HEK293 (cell line): ENCODE measurements at regions not wholly inside any gene's neighbourhood (a gene's known extent, or its start where the extent isn't known, plus 50 kb on each side); places are given as distances from the start of the nearest gene placed in this dataset.

Experiments used
- CTCF ChIA-PET: fragments of 350-600 bp; formaldehyde crosslinking; extraction: SDS; loops from one replicate; lab custom pipeline; 2021; ENCODE audit warnings: antibody characterized with exemption; lab: Yijun Ruan, JAX
- POLR2A ChIA-PET: fragments of 300-600 bp; formaldehyde crosslinking; extraction: SDS; loops from one replicate; lab custom pipeline; 2020; ENCODE audit warnings: antibody characterized with exemption, inconsistent platforms; lab: Yijun Ruan, JAX
- H3K27ac ChIP-seq: fragments of 200-500 bp; sonication (Bioruptor generic); 2 replicates; pipeline ENCODE4 v1.5.1; 2014; ENCODE audit warnings: low read depth, low read length, control low read depth, inconsistent platforms; ENCODE audit errors: extremely low read depth
- H3K36me3 ChIP-seq, 2 experiments: fragments of 200-500 bp in 1 of 2; sonication (Bioruptor generic) in 1 of 2; 1 replicate in 1 of 2; 2 replicates in 1 of 2; pipeline ENCODE4 v1.5.1; 2014 to 2017; ENCODE audit warnings: inconsistent platforms in 2 of 2, low read length in 2 of 2; ENCODE audit not compliant: control insufficient read depth in 2 of 2, insufficient read depth in 1 of 2
- H3K4me1 ChIP-seq: fragments of 200-500 bp; sonication (Bioruptor generic); 2 replicates; pipeline ENCODE4 v1.5.1; 2014; ENCODE audit warnings: mild to moderate bottlenecking, low read length, inconsistent platforms; ENCODE audit not compliant: control insufficient read depth, insufficient read depth
- H3K4me3 ChIP-seq: 2 replicates; pipeline ENCODE4 v1.5.1; 2011; ENCODE audit warnings: low read depth, mild to moderate bottlenecking, control low read depth, low read length, moderate library complexity
- H3K9me3 ChIP-seq: fragments of 200-500 bp; sonication (Bioruptor generic); 2 replicates; pipeline ENCODE4 v1.5.1; 2014; ENCODE audit warnings: low read depth, low read length, inconsistent platforms; ENCODE audit not compliant: control insufficient read depth, insufficient read depth
- IKZF3 ChIP-seq: fragments of 450-650 bp; IDR thresholded peaks from 2 replicates; pipeline ENCODE4 v1.5.0; 2018; ENCODE audit warnings: missing biosample characterization, mild to moderate bottlenecking, missing genetic modification characterization, moderate library complexity
- KLF7 ChIP-seq: fragments of 450-650 bp; formaldehyde crosslinking; IDR thresholded peaks from 2 replicates; pipeline ENCODE4 v1.5.1; 2016; ENCODE audit warnings: missing biosample characterization, missing genetic modification characterization, borderline replicate concordance
- SALL2 ChIP-seq: fragments of 450-650 bp; formaldehyde crosslinking; IDR thresholded peaks from 2 replicates; pipeline ENCODE4 v1.5.0; 2017; ENCODE audit warnings: missing biosample characterization, mild to moderate bottlenecking, missing genetic modification characterization, borderline replicate concordance
- ZBTB1 ChIP-seq: fragments of 450-650 bp; formaldehyde crosslinking; IDR thresholded peaks from 2 replicates; pipeline ENCODE4 v1.5.1; 2016; ENCODE audit warnings: missing biosample characterization, missing genetic modification characterization
- ZFP69B ChIP-seq: fragments of 450-650 bp; formaldehyde crosslinking; IDR thresholded peaks from 2 replicates; pipeline ENCODE4 v1.5.1; 2016; ENCODE audit warnings: missing biosample characterization, missing genetic modification characterization
- ZIC2 ChIP-seq: fragments of 450-650 bp; formaldehyde crosslinking; IDR thresholded peaks from 2 replicates; pipeline ENCODE4 v1.5.1; 2016; ENCODE audit warnings: missing biosample characterization, missing genetic modification characterization
- ZNF155 ChIP-seq: fragments of 450-650 bp; formaldehyde crosslinking; IDR thresholded peaks from 2 replicates; pipeline ENCODE4 v1.5.1; 2016; ENCODE audit warnings: missing biosample characterization, missing genetic modification characterization
- ZNF16 ChIP-seq: fragments of 450-650 bp; formaldehyde crosslinking; IDR thresholded peaks from 2 replicates; pipeline ENCODE4 v1.5.1; 2016; ENCODE audit warnings: low read depth, missing biosample characterization, missing genetic modification characterization
- ZNF169 ChIP-seq: fragments of 450-650 bp; formaldehyde crosslinking; IDR thresholded peaks from 2 replicates; pipeline ENCODE4 v1.5.1; 2016; ENCODE audit warnings: missing biosample characterization, missing genetic modification characterization
- ZNF19 ChIP-seq: fragments of 450-650 bp; formaldehyde crosslinking; IDR thresholded peaks from 2 replicates; pipeline ENCODE4; 2016; ENCODE audit warnings: missing biosample characterization, missing genetic modification characterization, low read depth
- ZNF292 ChIP-seq: fragments of 450-650 bp; formaldehyde crosslinking; IDR thresholded peaks from 2 replicates; pipeline ENCODE4 v1.5.1; 2016; ENCODE audit warnings: low read depth, missing biosample characterization, missing genetic modification characterization, borderline replicate concordance
- ZNF433 ChIP-seq: fragments of 450-650 bp; formaldehyde crosslinking; IDR thresholded peaks from 2 replicates; pipeline ENCODE4 v1.5.1; 2016; ENCODE audit warnings: missing biosample characterization, missing genetic modification characterization, low read depth
- ZNF48 ChIP-seq: fragments of 450-650 bp; formaldehyde crosslinking; IDR thresholded peaks from 2 replicates; pipeline ENCODE4 v1.5.1; 2016; ENCODE audit warnings: missing biosample characterization, missing genetic modification characterization
- ZNF548 ChIP-seq: fragments of 450-650 bp; formaldehyde crosslinking; IDR thresholded peaks from 2 replicates; pipeline ENCODE4 v1.5.1; 2016; ENCODE audit warnings: missing biosample characterization, missing genetic modification characterization
- ZNF621 ChIP-seq: fragments of 450-650 bp; formaldehyde crosslinking; IDR thresholded peaks from 2 replicates; pipeline ENCODE4 v1.5.1; 2017; ENCODE audit warnings: missing biosample characterization, missing genetic modification characterization
- ZNF629 ChIP-seq: fragments of 450-650 bp; formaldehyde crosslinking; IDR thresholded peaks from 2 replicates; pipeline ENCODE4 v1.5.1; 2017; ENCODE audit warnings: missing biosample characterization, missing genetic modification characterization
- ZNF664 ChIP-seq: fragments of 450-650 bp; formaldehyde crosslinking; IDR thresholded peaks from 2 replicates; pipeline ENCODE4 v1.5.1; 2016; ENCODE audit warnings: missing biosample characterization, missing genetic modification characterization
- ZNF701 ChIP-seq: fragments of 450-650 bp; formaldehyde crosslinking; IDR thresholded peaks from 2 replicates; pipeline ENCODE4 v1.5.1; 2016; ENCODE audit warnings: missing biosample characterization, missing genetic modification characterization
- ZNF837 ChIP-seq: fragments of 450-650 bp; formaldehyde crosslinking; IDR thresholded peaks from 2 replicates; pipeline ENCODE4 v1.5.1; 2016; ENCODE audit warnings: missing biosample characterization, missing genetic modification characterization
- ZNF843 ChIP-seq: fragments of 450-650 bp; formaldehyde crosslinking; IDR thresholded peaks from 2 replicates; pipeline ENCODE4 v1.5.1; 2016; ENCODE audit warnings: missing biosample characterization, missing genetic modification characterization
- TF ChIP-seq, protein P1 (sequence below): fragments of 450-650 bp; formaldehyde crosslinking; IDR thresholded peaks from 2 replicates; pipeline ENCODE4 v1.5.1; 2016; ENCODE audit warnings: missing biosample characterization, missing genetic modification characterization
- TF ChIP-seq, protein P2 (sequence below): fragments of 450-650 bp; formaldehyde crosslinking; optimal IDR thresholded peaks from 2 replicates; pipeline ENCODE3; 2016; ENCODE audit warnings: missing biosample characterization, mild to moderate bottlenecking, missing genetic modification characterization
- TF ChIP-seq, protein P3 (sequence below): fragments of 450-650 bp; formaldehyde crosslinking; IDR thresholded peaks from 2 replicates; pipeline ENCODE4 v1.5.1; 2017; ENCODE audit warnings: missing biosample characterization, missing genetic modification characterization
- TF ChIP-seq, protein P4 (sequence below): fragments of 450-650 bp; formaldehyde crosslinking; IDR thresholded peaks from 2 replicates; pipeline ENCODE4 v1.5.1; 2016; ENCODE audit warnings: missing biosample characterization, missing genetic modification characterization, low read depth
- TF ChIP-seq, protein P5 (sequence below): fragments of 450-650 bp; formaldehyde crosslinking; IDR thresholded peaks from 2 replicates; pipeline ENCODE4 v1.5.1; 2017; ENCODE audit warnings: missing biosample characterization, missing genetic modification characterization

DNA sequence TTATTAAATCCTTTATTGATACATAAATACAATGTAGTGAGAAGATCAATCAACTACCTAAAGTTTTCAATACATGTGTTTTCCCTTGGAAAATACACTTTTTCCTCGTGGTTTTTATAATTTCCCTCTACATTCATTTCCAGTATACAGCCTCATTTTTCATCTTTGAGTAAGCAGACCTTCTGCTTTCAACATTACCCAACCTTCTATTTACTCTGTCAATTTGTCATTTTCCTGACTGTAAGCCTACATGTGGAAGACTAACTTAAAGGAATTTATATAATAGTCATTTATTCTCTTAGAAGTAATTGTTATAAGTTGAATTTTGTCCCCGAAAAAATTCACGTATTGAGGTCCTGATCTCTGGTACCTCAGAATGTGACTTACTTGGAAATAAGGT lies 594.0 kb downstream of the NUP35 start:
- Histone ChIP-seq H3K27ac (no peak overlapping the region), H3K36me3 (no peaks in the 10 kb centered on the region)
- CTCF ChIA-PET: no interaction called here

DNA sequence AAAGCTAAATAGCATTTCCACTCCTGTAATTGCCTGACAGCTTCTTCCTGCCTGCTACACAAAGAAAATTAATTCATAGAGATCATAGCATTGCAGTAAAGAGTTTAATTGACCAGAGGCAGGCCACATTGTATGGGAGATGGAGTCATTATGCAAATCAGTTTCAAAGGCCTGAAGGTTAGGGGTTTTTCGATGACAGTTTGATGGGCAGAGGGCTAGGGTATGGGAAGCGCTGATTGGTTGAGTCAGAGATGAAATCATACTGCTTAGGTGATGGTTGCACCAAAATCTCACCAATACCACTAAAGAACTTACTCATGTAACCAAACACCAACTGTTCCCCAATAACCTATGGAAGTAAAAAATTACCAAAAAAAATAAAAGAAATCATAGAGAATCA lies 599.0 kb downstream of the NUP35 start:
- CTCF ChIA-PET: no interaction called here

More for the DNA sequence above, 594.0 kb downstream of the NUP35 start:
- Histone ChIP-seq H3K9me3 (no peaks in the 10 kb centered on the region), H3K4me1 (no peaks in the 10 kb centered on the region), H3K4me3 (no peak overlapping the region)
- no peak for TF ChIP-seq ZNF433 (tag by site-specific recombination)
- no peak for TF ChIP-seq ZNF701 (tag by site-specific recombination)
- TF ChIP-seq ZNF548: no peak
- no peak for TF ChIP-seq ZNF621
- TF ChIP-seq, protein P1, sequence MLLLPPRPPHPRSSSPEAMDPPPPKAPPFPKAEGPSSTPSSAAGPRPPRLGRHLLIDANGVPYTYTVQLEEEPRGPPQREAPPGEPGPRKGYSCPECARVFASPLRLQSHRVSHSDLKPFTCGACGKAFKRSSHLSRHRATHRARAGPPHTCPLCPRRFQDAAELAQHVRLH: no peak
- no peak for TF ChIP-seq ZNF19
- no peak for TF ChIP-seq IKZF3
- TF ChIP-seq ZNF292 (tag by site-specific recombination): no peak
- no peak for TF ChIP-seq ZNF837
- POLR2A ChIA-PET: no interaction called here

DNA sequence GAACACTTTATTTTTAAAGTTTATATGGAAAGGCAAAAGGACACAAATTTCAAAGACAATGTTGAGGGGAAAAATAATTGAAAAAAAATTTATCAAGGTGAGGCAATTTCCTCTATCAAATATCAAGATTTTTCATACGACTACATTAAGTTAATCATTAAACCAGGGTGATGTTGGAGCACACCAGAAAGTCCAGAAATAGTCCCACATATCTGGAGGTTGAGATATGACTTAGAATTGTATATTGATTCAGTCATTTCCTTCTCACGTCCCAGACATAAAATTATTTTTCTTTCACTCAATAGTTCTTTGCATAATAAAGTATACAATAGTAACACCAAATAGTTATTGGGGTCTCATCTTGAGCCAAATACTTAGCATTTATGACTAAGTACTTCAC lies 605.1 kb downstream of the NUP35 start:
- no peak overlapping the region for H3K27ac ChIP-seq
- H3K36me3 ChIP-seq: no peaks in the 10 kb centered on the region
- H3K4me3 ChIP-seq: no peak overlapping the region
- H3K9me3 ChIP-seq: no peaks in the 10 kb centered on the region
- ChIA-PET POLR2A (no interaction called here), CTCF (no interaction called here)
- TF ChIP-seq ZBTB1 (tag by site-specific recombination) (no peak), SALL2 (no peak), ZNF16 (tag by site-specific recombination) (no peak), ZNF48 (tag by site-specific recombination) (no peak), ZNF664 (no peak), KLF7 (tag by site-specific recombination) (no peak), ZNF19 (no peak), ZFP69B (tag by site-specific recombination) (no peak), ZNF629 (no peak)
- TF ChIP-seq, protein P2, sequence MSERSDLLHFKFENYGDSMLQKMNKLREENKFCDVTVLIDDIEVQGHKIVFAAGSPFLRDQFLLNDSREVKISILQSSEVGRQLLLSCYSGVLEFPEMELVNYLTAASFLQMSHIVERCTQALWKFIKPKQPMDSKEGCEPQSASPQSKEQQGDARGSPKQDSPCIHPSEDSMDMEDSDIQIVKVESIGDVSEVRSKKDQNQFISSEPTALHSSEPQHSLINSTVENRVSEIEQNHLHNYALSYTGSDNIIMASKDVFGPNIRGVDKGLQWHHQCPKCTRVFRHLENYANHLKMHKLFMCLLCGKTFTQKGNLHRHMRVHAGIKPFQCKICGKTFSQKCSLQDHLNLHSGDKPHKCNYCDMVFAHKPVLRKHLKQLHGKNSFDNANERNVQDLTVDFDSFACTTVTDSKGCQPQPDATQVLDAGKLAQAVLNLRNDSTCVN (tag by site-specific recombination): no peak
- TF ChIP-seq, protein P3, sequence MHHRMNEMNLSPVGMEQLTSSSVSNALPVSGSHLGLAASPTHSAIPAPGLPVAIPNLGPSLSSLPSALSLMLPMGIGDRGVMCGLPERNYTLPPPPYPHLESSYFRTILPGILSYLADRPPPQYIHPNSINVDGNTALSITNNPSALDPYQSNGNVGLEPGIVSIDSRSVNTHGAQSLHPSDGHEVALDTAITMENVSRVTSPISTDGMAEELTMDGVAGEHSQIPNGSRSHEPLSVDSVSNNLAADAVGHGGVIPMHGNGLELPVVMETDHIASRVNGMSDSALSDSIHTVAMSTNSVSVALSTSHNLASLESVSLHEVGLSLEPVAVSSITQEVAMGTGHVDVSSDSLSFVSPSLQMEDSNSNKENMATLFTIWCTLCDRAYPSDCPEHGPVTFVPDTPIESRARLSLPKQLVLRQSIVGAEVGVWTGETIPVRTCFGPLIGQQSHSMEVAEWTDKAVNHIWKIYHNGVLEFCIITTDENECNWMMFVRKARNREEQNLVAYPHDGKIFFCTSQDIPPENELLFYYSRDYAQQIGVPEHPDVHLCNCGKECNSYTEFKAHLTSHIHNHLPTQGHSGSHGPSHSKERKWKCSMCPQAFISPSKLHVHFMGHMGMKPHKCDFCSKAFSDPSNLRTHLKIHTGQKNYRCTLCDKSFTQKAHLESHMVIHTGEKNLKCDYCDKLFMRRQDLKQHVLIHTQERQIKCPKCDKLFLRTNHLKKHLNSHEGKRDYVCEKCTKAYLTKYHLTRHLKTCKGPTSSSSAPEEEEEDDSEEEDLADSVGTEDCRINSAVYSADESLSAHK (tag by site-specific recombination): no peak
- H3K4me1 ChIP-seq: no peaks in the 10 kb centered on the region

More for the DNA sequence above, 599.0 kb downstream of the NUP35 start:
- TF ChIP-seq ZNF169 (tag by site-specific recombination): no peak
- TF ChIP-seq ZNF843: no peak
- no peak for TF ChIP-seq ZNF155 (tag by site-specific recombination)
- TF ChIP-seq ZIC2 (tag by site-specific recombination): no peak
- TF ChIP-seq, protein P4, sequence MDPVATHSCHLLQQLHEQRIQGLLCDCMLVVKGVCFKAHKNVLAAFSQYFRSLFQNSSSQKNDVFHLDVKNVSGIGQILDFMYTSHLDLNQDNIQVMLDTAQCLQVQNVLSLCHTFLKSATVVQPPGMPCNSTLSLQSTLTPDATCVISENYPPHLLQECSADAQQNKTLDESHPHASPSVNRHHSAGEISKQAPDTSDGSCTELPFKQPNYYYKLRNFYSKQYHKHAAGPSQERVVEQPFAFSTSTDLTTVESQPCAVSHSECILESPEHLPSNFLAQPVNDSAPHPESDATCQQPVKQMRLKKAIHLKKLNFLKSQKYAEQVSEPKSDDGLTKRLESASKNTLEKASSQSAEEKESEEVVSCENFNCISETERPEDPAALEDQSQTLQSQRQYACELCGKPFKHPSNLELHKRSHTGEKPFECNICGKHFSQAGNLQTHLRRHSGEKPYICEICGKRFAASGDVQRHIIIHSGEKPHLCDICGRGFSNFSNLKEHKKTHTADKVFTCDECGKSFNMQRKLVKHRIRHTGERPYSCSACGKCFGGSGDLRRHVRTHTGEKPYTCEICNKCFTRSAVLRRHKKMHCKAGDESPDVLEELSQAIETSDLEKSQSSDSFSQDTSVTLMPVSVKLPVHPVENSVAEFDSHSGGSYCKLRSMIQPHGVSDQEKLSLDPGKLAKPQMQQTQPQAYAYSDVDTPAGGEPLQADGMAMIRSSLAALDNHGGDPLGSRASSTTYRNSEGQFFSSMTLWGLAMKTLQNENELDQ (tag by site-specific recombination): no peak
- TF ChIP-seq, protein P5, sequence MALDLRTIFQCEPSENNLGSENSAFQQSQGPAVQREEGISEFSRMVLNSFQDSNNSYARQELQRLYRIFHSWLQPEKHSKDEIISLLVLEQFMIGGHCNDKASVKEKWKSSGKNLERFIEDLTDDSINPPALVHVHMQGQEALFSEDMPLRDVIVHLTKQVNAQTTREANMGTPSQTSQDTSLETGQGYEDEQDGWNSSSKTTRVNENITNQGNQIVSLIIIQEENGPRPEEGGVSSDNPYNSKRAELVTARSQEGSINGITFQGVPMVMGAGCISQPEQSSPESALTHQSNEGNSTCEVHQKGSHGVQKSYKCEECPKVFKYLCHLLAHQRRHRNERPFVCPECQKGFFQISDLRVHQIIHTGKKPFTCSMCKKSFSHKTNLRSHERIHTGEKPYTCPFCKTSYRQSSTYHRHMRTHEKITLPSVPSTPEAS (tag by site-specific recombination): no peak
- TF ChIP-seq, all 188 proteins: peak for 0
- no peaks in the 10 kb centered on the region for H3K4me1 ChIP-seq
- no peak overlapping the region for H3K4me3 ChIP-seq
- POLR2A ChIA-PET: no interaction called here
- no peaks in the 10 kb centered on the region for H3K9me3 ChIP-seq
- no peak overlapping the region for H3K27ac ChIP-seq
- H3K36me3 ChIP-seq: no peaks in the 10 kb centered on the region
